ENCODE measurements at regions not wholly inside any gene's neighbourhood (a gene's known extent, or its start where the extent isn't known, plus 50 kb on each side); places are given as distances from the start of the nearest gene placed in this dataset.

DNA sequence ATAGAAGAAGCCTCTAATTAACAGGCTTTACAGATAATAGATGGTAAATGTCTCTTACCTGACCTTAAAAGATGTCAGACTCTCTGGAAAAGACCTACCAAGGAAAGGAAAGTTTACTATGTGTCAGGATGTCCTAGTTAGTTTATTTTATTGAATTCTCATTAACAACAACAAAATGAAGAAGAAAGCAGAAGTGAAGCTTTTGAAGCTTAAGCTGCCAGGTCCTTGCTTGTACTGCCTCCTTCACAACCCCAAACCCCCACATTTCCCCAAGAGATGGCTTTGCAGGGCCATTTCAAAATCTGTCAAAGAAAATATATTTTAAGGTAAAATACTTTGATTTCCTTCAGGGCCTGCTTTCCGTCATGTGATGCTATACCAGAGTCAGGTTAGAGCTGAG, 798.4 kb downstream of the TUSC7 start (continued):
- TF ChIP-seq MEF2A (IDR thresholded peaks at IDR 0.05; ENCODE audit: borderline replicate concordance, low read depth) (no peak), TEAD4 (IDR thresholded peaks at IDR 0.05; ENCODE audit: borderline replicate concordance, insufficient read depth) (no peak), GATA2 (CRISPR knock-in tag; IDR thresholded peaks at IDR 0.05) (no peak), SMC3 (IDR thresholded peaks at IDR 0.05; ENCODE audit: low read depth, low read length) (no peak), TAF1 (IDR thresholded peaks at IDR 0.05; ENCODE audit: borderline replicate concordance, low read depth, low read length) (no peak)
- TF ChIP-seq, protein P1, sequence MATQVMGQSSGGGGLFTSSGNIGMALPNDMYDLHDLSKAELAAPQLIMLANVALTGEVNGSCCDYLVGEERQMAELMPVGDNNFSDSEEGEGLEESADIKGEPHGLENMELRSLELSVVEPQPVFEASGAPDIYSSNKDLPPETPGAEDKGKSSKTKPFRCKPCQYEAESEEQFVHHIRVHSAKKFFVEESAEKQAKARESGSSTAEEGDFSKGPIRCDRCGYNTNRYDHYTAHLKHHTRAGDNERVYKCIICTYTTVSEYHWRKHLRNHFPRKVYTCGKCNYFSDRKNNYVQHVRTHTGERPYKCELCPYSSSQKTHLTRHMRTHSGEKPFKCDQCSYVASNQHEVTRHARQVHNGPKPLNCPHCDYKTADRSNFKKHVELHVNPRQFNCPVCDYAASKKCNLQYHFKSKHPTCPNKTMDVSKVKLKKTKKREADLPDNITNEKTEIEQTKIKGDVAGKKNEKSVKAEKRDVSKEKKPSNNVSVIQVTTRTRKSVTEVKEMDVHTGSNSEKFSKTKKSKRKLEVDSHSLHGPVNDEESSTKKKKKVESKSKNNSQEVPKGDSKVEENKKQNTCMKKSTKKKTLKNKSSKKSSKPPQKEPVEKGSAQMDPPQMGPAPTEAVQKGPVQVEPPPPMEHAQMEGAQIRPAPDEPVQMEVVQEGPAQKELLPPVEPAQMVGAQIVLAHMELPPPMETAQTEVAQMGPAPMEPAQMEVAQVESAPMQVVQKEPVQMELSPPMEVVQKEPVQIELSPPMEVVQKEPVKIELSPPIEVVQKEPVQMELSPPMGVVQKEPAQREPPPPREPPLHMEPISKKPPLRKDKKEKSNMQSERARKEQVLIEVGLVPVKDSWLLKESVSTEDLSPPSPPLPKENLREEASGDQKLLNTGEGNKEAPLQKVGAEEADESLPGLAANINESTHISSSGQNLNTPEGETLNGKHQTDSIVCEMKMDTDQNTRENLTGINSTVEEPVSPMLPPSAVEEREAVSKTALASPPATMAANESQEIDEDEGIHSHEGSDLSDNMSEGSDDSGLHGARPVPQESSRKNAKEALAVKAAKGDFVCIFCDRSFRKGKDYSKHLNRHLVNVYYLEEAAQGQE (IDR thresholded peaks at IDR 0.05; ENCODE audit: low read depth, low read length): no peak

DNA sequence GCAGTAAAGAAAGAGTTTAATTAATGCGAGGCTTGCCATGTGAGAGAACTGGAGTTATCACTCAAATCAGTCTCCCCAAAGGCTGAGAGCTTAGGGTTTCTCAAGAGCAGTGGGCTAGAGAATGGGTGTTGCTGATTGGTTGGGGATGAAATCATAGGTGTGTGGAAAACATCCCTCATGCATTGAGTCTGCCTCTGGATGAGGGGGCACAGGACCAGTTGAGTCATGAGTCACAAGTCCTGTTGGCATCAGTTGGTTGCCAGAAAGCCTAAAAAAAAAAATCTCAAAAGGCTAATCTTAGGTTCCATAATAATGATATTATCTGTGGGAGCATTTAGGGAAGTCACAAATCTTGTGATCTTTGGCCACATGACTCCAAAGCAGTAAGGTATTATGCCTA, 800.3 kb downstream of the TUSC7 start:
- TF ChIP-seq EZH2phosphoT487 (IDR thresholded peaks at IDR 0.05; ENCODE audit: borderline replicate concordance, low read depth) (no peak), NFIC (IDR thresholded peaks at IDR 0.05; ENCODE audit: borderline replicate concordance) (no peak), CHD2 (IDR thresholded peaks at IDR 0.05; ENCODE audit: low read length, partially characterized antibody) (no peak), EP300 (IDR thresholded peaks at IDR 0.05; ENCODE audit: borderline replicate concordance in 1 of 2, low read depth in 1 of 2, low read length in 1 of 2) (no peak), RAD21 (IDR thresholded peaks at IDR 0.05; ENCODE audit: low read length) (no peak)
- H3K27ac ChIP-seq (ENCODE audit: low read depth in 2 of 2, low read length in 1 of 2): no peak overlapping the region
- H3K9me3 ChIP-seq: no peaks in the 10 kb centered on the region
- no peaks in the 10 kb centered on the region for H3K27me3 ChIP-seq (ENCODE audit: insufficient read depth)
- ChIA-PET POLR2A (no interaction called here), CTCF (interaction anchor here (1.0 to 1.5 kb wide), 2 partner anchors 488 to 739 kb away, joined by 3 to 4 read pairs; no protein-coding TSS in a partner anchor)
- no peak for DNase-seq
- H3K9me2 ChIP-seq: no peaks in the 10 kb centered on the region
- H3K4me1 ChIP-seq (ENCODE audit: control insufficient read depth in 1 of 2, insufficient read depth in 2 of 2, low read depth in 1 of 2, low read length in 1 of 2): peaks cover 0 to 9% of the 10 kb centered on the region in 2 experiments; a peak in 2 of 4 replicates
- no peaks in the 10 kb centered on the region for H3K36me3 ChIP-seq (replicated peaks in 1 of 2; ENCODE audit: control insufficient read depth in 1 of 2, insufficient read depth in 2 of 2, low read length in 1 of 2)
- peaks cover 11% of the 10 kb centered on the region for H3F3A ChIP-seq (replicated peaks; ENCODE audit: insufficient read depth)
- no peaks in the 10 kb centered on the region for H3K79me2 ChIP-seq (ENCODE audit: insufficient read depth)
- no peak overlapping the region for H3K9ac ChIP-seq
- no peak overlapping the region for H3K4me3 ChIP-seq (ENCODE audit: low read depth in 2 of 2, low read length in 1 of 2)
- H2AFZ ChIP-seq (ENCODE audit: low read depth): no peak overlapping the region
- WGBS (ENCODE audit: low lambda C conversion rate): 92% methylated on average over 1 of the region's 1 CpG
- no peak overlapping the region for H3K4me2 ChIP-seq
- H4K20me1 ChIP-seq (ENCODE audit: insufficient read depth): no peaks in the 10 kb centered on the region

DNA sequence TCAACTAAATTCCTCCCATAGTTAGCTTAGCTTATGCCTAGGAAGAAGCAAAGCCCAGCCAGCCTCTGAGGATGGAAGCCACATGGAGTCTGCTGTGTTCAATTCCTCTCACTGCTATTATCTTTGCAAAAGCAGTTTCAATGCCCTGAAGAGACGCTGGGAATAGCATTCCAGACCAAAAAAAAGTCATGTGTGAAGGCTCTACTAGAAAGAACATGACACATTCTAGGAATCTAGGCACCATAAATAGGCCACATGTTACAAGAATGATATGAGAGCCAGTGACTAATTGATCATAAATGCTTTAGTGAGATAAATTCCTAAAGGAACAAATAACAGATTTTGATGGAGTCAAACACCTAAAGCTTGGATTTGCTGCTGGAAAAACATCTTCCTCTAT, 800.8 kb downstream of the TUSC7 start:
- WGBS (ENCODE audit: low lambda C conversion rate): 59% methylated on average over 1 of the region's 1 CpG
- Histone ChIP-seq H3K79me2 (ENCODE audit: insufficient read depth) (no peaks in the 10 kb centered on the region), H3K36me3 (replicated peaks in 1 of 2; ENCODE audit: control insufficient read depth in 1 of 2, insufficient read depth in 2 of 2, low read length in 1 of 2) (no peaks in the 10 kb centered on the region), H3K27me3 (ENCODE audit: insufficient read depth) (no peaks in the 10 kb centered on the region), H3K9me2 (no peaks in the 10 kb centered on the region), H3K27ac (ENCODE audit: low read depth in 2 of 2, low read length in 1 of 2) (no peak overlapping the region), H3K4me2 (no peak overlapping the region), H2AFZ (ENCODE audit: low read depth) (no peak overlapping the region), H3K4me1 (ENCODE audit: control insufficient read depth in 1 of 2, insufficient read depth in 2 of 2, low read depth in 1 of 2, low read length in 1 of 2) (peaks cover 0 to 9% of the 10 kb centered on the region in 2 experiments; a peak in 2 of 4 replicates), H3F3A (replicated peaks; ENCODE audit: insufficient read depth) (peaks cover 11% of the 10 kb centered on the region), H4K20me1 (ENCODE audit: insufficient read depth) (no peaks in the 10 kb centered on the region), H3K9me3 (no peaks in the 10 kb centered on the region), H3K4me3 (ENCODE audit: low read depth in 2 of 2, low read length in 1 of 2) (no peak overlapping the region), H3K9ac (no peak overlapping the region)
- POLR2A ChIA-PET: no interaction called here
- DNase-seq: no peak
- TF ChIP-seq TCF12 (IDR thresholded peaks at IDR 0.05) (0 out of 2 replicates have a peak, but pooled peaks have one; percentile 11), SIN3A (IDR thresholded peaks at IDR 0.05; ENCODE audit: borderline replicate concordance, low read depth, low read length) (no peak), FOXJ3 (CRISPR knock-in tag; IDR thresholded peaks at IDR 0.05) (no peak)
- TF ChIP-seq, protein P2, sequence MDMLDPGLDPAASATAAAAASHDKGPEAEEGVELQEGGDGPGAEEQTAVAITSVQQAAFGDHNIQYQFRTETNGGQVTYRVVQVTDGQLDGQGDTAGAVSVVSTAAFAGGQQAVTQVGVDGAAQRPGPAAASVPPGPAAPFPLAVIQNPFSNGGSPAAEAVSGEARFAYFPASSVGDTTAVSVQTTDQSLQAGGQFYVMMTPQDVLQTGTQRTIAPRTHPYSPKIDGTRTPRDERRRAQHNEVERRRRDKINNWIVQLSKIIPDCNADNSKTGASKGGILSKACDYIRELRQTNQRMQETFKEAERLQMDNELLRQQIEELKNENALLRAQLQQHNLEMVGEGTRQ (IDR thresholded peaks at IDR 0.05; ENCODE audit: borderline replicate concordance, low read depth, low read length): no peak
- CTCF ChIA-PET: interaction anchor here (0.9 to 1.5 kb wide), 2 partner anchors 16 to 487 kb away, joined by 4 to 5 read pairs; no protein-coding TSS in a partner anchor
